GM18867 (cell line): ENCODE measurements at regions not wholly inside any gene's neighbourhood (a gene's known extent, or its start where the extent isn't known, plus 50 kb on each side); places are given as distances from the start of the nearest gene placed in this dataset.
"Not testable (repeated sequence)": the region's sequence is repeated elsewhere in the genome, so short reads cannot be mapped to it uniquely, and the experiment has no call there.

Experiments
- ATAC-seq: cut with Tn5 transposase; IDR thresholded peaks from one replicate; pipeline ENCODE4 v1.9.1; 2021; ENCODE audit warnings: mild to moderate bottlenecking, moderate library complexity; ENCODE audit not compliant: unreplicated experiment

DNA sequence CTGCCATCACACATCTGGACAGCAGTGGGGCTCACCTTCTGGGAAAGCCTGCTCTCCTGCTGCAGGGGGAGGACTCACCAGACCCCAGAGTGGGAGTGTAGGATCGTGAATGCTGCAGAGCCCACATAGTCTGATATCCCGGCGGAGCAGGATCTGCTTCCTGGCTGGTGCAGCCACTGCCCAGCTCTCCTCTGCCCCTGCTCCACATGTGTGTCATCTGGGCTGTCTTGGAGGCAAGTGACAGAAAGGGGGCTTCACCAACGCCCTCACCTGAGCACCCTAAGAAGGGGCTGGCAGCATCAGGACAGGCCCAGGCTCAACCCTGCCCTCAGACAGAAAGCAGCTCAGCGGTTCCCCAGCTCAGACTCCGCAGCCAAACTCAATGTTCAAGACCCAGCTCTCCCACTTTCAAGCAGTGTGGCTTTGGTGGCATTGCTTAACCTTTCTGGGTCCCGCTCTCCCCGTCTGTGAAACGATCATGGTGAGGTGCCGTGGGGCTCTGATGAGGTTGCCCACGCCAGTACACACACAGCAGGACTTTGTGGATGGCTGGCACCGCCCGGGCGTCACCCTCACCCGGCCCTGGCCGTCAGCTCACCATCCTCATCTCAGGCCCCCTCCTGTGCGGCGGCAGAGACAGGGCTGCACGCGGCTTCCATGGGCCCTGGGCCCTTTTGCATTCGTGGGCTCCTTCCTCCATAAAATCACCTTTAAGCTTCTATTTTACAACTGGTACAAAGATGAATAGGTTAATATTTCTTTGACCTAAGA lies 91.0 kb upstream of the SFSWAP start:
- no peak for ATAC-seq

DNA sequence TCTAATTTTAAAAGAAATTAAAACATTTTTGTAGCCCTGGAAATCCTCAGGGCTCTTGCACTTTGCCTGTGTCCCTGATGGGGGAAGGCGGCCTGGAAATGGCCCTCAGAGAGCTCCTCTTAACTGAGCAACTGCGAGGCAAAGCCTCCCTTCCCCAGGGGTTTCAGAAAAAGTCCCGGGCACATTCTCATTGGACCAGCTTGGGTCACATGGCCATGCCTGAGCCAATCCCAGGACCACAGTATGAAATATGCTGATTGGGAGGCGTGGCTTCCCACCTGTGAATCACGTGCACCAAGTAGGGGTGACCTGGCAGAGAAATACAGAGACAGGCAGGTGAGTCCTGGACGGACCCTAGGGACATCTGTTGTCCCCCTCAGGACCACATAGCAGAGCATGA lies 90.4 kb upstream of the SFSWAP start:
- no peak for ATAC-seq

DNA sequence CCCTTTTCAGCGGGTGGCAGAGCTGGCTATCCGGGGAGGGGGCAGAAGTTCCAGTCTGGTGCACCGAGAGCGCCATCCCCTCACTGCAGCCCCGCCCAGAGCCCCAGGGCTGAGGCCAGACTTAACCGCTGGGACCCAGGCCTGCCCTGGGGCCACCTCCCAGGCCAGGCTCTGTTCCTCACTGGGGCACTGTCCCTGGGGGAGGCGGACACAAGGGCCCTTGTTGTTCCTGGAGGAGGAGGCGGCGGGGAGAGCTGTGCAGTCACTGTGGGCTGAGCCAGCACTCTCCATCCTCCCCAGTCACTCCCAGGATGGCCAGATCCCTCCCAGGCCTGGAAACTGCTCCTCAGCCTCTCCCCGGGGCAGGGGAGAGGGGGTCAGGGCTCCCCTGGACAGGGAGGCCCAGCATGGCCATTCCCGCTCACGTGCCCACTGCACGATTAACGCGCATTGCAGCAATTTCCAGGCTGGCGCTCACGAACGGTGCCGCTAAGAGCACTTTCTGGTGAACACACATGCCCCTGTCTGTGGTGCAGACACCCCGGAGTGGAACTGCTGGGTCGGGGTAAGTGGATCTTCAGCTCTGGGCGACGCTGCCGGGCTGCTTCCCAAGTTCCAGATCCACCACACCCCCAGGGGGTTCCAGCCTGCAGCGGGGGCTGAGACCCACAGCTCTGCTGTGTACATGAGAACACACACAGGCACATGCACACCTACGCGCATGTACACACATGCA lies 89.8 kb upstream of the SFSWAP start:
- no peak for ATAC-seq

DNA sequence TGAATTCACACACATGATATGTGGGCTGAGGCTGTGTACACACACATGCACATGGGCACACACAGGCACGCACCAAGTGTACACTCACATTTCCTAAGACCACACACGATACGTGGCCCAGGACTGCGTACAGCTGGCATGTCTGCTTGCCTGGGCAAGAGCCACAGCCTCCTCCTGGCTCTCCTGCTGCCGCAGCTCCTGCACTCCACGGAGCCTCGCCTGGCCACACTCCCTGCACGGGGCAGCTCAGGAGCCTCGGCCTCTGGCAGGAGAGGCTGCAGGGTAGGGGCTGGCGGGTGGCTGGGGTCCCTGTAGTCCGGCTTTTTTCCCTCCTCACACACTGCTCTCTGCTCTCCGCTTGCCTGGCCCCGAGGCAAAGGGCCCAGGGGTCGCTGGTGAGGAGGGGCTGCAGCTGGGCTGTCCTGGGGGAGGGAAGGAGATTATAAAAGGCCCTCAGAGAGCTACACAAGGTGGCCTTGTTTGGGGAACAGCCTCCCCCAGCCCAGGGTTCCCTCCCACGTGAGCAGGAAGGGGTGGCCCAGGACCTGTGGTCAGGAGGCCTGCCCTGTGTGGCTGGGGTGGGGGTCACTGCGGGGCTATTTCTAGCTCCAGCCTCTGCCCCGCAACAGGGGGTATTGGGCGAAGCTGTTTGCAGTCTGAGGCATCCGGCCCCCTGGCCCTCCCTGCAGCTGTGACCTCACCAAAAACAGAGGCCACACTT lies 89.0 kb upstream of the SFSWAP start:
- no peak for ATAC-seq

DNA sequence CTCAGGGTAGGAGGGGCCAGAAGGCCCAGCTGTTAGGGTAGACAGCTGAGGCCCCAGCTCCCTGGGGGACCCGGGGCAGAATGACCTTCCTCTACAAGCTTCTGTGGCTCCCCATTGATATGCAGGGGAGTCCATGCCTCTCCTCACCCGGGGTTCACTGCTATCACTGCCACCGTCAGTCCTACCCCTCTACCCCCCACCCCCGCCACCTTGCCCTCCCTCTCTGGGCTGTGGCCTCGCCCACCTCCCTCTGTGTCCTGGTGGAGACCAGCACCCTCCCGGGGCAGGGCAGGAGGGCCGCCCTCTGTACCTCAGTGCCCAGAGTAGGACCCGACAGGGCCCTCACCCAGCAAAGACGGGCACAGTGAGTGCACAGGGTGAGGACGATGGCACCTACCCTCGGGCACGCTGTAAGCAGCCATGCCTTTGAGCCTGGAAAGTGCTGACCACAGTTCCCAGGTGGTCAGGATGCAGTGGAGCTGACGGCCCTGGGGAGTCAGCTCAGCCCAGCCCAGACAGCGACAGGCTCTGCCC lies 88.4 kb upstream of the SFSWAP start:
- no peak for ATAC-seq

DNA sequence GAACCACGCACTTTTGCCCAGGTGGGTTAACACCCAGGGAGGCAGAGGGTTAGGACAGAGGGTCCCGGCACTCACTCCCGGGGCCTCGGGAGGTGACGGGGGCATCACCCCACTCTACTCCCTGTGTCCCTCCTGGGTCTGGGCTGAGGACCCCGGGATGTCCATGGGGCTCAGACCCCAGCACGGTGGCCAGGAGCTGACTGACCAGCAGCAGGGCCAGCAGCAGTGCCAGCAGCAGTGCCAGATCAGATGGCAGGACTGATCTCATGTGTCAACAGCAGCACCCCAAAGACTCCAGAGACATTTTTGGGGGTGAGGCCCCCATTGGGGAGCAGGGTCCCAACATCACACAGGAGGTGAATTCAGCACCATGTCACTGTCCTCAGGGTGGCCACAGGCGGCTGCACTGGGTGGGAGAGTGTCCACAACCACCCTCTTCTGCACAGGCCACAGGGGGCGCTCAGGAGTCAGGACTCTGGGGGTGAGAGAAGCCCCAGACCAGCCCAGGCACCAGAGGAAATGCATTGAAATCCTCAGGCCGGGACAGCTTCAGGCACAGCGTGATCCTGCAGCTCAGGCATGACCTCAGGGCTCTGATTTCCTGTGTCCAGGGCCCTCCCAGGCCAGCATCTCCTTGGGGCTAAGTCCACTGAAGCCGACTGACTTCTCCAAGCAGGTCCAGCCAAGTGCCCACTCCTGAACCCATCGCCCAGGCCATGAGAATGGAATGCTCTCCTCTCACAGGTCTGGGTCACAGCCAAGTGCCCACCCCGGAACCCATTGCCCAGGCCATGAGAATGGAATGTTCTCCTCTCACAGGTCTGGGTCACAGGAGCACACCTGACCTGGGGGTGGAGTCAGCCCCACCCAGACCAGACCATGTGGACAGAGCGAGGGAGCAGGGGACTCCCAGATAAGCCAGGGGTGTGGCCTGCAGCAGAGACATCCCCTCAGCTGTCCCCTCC lies 87.2 kb upstream of the SFSWAP start:
- not testable (repeated sequence) for ATAC-seq

DNA sequence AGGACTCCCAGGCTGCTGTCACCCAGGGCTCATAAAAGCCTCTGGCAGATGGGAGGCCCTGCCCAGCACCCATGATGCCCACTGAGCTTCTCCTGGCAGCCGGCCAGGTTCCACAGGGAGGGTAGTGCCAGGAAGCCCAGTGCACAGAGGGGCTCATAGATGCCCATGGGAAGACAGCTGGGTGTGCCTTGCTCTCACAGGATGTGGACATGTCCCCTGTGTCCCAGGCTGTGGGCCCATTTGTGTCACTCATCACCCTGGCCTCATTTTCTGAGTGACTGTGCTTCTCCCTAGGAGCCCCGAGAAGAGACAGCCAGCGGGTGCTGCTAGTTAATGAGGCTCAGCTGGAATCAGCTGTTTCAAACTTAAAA lies 86.5 kb upstream of the SFSWAP start:
- ATAC-seq = not testable (repeated sequence)

DNA sequence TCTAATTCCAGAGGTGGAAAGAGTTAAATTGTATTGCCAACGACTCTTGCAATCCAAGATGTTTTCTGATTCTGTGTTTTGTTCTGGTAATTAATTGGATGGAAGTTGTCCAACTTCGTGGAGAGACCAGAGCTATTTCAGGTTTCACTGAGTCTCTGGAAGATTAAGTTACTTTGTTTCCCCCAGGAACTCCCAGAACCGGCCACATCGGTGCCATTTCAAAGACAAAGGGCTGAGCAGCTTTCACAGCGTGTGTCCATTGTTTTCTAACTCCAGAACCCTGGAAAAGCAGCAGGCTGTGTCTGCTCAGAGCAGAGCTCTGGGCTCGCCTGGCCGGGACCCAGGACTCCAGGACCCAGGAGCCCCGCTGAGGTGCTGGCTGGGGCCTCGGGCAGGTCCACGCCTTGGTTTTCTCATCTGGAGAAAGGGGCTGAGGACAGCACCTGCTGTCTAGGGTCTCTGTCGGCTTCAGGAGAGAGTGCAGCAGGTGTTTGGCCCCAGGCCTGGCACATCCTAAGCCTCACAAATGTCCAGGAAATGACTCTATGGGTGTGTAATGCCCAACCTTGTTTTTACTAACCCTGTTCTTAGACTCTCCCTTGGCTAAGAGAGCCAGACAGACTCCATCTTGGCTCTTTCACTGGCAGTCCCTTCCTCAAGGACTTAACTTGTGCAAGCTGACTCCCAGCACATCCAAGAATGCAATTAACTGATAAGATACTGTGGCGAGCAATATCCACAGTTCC lies 86.0 kb upstream of the SFSWAP start:
- ATAC-seq = not testable (repeated sequence)

DNA sequence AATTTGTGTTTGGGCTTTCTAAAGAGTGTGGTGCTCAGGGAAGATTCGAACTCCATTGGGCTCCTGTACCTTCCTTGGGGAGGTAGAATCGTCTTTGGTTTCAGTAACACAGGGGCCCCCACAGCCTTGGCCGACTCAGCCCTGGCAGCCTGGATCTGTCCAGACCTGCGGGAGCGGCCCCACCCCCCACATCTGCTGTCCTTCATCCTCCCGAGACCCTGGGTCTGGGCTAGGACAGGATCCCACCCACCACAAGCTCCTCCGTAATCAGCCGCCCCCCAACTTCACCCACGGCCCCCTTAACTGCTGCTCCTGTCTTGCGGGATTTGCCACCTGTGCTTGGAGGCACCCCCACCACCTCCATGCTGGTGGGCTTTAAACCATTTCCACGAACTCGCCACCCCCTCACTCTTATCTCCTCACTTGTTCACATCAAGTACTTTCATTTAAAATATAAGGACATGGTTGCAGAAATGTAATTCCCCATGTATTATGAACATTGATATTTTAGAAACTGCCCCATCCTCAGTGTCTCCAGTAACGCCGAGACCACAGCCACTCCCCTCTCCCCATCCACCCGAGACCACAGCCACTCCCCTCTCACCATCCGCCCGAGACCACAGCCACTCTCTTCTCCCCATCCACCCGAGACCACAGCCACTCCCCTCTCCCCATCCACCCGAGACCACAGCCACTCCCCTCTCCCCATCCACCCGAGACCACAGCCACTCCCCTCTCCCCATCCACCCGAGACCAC lies 84.7 kb upstream of the SFSWAP start:
- not testable (repeated sequence) for ATAC-seq

DNA sequence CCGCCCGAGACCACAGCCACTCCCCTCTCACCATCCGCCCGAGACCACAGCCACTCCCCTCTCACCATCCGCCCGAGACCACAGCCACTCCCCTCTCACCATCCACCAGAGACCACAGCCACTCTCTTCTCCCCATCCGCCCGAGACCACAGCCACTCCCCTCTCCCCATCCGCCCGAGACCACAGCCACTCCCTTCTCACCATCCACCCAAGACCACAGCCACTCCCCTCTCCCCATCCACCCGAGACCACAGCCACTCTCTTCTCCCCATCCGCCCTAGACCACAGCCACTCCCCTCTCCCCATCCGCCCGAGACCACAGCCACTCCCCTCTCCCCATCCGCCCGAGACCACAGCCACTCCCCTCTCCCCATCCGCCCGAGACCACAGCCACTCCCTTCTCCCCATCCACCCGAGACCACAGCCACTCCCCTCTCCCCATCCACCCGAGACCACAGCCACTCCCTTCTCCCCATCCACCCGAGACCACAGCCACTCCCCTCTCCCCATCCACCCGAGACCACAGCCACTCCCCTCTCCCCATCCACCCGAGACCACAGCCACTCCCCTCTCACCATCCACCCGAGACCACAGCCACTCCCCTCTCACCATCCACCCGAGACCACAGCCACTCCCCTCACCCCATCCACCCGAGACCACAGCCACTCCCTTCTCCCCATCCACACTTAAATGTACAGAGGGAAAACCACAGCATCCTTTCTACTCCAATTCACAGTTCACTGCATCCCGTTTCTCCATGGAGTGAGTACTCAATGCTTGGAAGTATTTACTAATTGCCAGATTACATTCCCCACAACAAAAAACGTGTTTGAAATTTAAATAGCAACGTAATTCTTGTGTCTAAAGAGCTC lies 83.5 kb upstream of the SFSWAP start:
- ATAC-seq = not testable (repeated sequence)

DNA sequence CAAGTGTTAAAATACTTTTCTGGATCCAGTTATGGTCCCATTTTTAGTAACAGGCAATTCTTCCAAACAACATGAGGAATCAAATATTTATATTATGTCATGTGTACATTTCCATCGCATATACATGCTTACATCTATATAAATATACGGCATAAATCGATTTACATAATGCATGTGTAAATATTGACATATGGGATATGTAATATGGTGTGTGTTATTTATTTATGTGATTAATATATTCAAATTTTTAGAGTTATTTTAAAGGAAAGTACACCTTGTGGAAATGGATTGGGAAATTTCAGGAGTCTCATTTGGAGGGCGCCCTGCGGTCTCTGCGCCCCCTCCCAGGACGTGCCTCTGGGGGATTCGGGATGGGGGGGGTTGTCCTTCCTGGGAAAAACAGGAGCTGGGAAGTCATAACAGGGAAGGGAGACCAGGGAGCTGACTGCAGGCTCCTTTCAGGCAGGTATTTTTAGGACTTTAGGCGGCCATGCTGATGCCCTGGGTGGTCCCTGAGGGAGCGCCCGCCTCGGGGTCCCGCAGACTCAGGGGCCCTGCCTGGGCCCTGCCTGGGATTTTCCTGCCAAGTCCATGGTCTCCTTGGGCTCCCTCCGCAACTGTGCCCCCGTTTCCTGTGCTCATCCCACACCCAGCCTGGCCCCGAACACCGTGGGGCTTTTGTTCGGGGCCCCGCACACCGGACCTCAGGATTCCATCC lies 82.7 kb upstream of the SFSWAP start:
- ATAC-seq = no peak

DNA sequence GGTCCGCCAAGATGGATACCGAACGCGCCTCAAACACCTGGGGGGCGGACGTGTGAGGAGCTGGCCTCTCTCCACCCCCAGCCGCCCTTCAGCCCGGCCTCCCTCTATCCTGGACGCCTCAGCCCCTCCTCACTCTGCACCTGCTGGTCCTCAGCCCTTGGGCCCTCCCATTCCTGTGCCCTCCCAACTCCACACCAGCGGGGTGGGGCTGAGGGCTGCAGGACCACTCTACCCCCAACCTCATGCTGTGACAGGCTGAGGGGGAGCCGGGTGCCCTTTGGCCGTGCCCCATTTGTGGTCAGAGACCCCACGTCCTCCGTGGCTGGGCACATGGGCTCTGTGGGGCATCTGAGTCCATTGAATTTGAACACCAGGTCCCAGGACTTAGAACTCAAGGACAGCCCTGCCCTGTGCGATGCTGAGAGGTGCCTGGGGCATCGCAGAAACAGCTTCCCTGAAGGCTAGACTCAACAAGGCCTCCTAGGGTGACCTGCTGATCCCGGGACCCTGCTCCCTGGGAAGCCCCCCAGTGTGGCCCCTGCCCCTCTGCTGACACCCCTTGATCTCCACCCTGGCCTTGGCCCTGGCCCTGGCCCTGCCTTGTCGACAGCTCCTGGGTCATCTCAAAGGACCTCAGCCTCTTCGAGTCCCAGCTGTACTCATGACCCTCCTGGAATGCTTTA lies 82.0 kb upstream of the SFSWAP start:
- ATAC-seq = no peak

DNA sequence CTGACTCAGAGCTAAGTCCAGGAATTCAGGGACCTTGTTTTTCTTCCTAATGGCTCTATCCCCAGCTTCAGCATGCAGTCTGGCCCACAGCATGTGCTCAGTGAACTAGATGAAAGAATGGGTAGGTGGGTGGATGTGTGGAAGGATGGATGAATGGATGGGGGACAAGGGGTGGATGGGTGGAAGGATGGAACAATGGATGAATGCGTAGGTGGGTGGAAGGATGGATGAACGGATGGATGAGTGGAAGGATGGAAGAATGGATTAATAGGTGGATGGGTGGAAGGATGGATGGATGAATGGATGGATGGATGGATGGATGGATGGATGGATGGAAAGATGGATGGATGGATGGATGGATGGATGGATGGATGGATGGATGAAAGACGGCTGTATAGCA lies 79.7 kb upstream of the SFSWAP start:
- no peak for ATAC-seq

DNA sequence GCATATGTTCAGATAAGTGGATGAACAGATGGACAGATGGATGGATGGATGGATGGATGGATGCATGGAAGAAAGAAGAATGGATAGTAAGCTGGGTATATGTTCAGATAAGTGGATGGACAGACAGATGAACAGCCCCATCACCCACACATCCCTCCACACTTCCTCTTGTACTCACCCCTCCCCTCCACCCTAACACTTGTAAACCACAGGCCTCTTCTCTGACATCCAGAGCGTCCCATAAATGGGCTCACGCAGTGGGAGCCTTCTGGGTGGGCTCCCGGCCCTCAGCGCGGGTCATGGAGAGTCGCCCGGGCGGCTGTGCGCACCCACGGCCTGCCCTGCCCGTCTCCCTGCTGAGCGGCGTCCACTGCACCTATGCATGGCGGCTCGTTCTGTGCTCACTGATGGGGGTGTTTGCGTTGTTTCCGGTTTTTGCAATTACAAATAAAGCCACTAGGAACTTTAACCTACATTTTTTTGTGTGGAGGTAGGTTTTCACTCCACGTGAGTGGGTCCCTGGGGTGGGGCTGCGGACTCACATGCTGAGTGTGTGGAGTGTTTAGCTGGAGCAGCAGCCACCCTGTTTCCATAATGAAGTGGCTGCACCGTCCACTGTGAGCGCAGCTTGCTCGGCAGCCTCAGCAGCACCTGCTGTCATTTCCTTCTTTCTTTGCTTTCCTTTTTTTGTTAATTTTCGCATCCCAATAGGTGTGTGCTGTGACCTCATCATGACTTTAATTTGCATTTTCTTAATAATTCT lies 78.8 kb upstream of the SFSWAP start:
- not testable (repeated sequence) for ATAC-seq

DNA sequence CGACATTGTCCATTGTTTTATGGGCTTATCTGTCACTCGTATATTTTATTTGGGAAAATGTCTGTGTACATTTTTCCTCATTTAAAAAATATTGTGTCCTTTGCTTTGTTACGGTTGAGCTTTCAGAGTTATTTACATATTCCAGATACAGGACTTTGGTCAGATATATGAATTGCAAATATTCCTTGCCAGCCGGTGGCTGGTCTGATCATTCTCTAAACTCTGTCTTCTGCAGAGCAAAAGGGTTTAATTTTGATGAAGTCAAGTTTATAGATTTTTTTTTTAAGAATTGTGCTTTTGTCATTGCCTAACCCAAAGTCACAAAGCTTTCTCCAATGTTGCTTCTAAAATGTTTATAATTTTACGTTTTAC lies 78.3 kb upstream of the SFSWAP start:
- not testable (repeated sequence) for ATAC-seq

DNA sequence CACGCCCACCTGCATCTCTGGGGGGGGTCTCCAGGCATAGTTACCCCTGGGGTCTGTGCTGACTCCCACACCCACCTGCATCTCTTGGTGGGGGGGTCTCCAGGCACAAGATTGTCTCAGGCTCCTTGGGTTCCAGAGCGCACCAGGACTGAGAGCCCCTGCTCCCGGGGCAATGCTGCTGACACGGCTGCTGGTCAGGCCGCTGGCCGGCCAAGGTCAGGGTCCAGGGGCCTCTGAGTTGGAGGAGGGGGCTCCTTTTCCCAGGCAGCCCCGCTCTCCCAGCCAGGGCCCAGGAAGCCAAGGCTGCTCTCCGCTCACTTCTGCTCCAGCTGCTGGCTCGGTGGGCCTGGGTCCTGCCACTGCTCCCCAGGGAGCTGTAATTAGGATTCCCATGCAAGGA lies 77.3 kb upstream of the SFSWAP start:
- not testable (repeated sequence) for ATAC-seq
